NCI-H1436 (cell line): ENCODE measurements at regions not wholly inside any gene's neighbourhood (a gene's known extent, or its start where the extent isn't known, plus 50 kb on each side); places are given as distances from the start of the nearest gene placed in this dataset.

ENCODE experiments used
- DNase-seq: peaks from one replicate; lab custom pipeline; 2025; lab: John Stamatoyannopoulos, UW

DNA sequence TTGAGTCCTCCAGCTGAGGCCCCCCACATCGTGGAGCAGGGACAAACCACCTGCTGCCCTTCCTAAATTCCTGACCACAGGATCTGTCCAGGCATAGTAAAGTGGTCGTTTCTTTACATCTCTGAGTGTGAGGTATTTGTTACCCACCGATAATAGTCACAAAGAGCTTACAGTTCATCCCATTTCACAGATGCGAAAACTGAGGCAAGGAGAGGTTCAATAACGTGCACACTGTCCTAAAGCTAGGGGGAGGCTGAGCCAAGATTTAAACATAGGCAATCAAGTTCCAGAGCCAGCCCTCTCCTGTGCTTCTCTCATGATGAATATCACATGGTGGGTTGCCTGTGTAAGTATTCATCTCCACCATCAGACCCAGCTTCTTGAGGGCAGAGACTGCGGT lies 135.4 kb downstream of the CCT6B start:
- no peak for DNase-seq

DNA sequence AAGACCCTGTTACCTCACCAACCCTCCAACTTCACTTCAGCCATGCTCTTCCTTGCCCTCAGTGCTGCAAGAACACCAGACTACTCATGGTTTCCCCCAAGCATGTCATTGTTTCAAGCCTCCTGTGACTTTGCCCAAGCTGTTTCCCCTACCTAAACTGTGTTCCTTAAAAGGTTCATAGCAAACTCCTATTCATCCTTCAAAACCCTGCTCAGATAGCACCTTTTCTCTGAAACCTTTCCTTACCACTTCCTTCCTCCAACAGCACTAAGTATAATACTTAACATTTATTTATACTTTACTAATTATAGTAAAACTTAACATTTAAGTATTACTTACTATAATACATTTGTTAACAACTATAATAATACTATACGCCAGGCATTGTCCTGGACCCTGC lies 136.2 kb downstream of the CCT6B start:
- DNase-seq = no peak

DNA sequence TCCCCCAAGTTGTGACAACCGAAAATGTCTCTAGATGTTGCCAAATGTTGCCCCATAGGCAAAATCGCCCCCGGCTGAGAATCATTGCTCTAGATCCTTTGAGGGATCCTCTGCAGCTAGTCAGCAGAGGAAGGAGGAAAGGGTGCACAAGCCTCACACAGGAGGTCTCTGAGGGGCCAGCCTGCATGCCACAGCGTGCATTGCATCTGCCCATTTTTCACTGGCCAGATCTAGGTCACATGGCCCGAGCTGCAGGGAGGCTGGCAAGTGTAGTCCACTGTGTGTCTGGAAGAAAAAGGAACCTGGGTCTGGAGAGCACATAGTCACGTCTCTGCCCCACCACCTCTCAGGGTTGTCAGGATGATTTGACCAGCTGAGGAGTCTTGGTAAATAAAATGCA lies 138.2 kb downstream of the CCT6B start:
- DNase-seq = no peak

DNA sequence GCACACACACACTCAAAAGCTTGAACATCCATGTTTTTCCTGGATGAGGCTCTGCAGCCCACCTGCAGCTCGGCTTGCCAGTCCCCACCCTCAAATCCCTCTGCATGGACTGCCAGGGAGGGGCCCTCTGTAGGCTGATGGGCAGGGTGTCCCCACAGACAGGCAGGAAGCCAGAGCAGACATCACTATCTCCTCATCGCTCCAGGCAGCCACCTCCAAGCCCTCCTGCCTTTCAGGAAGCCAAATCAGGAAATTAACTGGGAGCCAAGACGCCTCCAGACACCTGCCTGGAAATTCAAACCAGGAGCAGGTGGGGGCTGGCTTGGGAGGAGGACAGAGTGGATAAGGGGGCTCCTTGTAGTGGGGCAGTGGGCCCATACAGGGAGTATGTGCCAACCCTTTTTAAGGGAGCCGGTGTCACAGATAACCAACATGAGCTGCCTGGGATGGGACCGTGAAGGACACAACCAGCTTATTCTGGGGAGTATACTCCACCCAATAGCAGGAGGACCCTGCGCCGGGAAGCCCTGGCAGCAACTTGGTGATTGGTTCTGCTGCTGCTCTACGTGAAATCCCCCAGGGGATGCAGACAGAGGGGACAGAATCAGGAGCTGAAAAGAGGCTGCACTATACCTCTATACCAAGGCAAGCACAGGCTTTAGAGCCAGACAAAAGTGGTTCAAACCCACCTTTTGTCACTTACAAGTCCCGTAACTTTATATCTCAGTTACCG lies 139.1 kb downstream of the CCT6B start:
- peak; percentile 46 for DNase-seq

DNA sequence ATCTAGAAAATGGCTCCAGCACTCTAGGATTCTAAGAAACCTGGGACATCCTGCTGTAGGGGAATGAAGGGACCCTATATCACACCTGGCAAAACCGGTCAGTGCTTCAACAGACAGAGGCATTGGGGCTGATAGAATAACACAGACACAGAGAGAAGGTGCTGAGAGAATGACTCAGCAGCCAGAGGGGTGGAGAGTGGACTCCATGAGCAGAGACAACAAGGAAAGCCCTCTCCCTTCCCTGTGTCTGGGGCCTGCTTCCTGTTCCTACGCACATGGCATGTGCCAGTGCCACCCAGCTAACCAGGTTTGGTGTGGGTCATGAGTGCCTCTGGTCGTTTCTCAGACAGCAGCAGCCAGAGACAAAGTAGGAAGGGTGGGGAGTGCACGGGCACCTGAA lies 140.3 kb downstream of the CCT6B start:
- no peak for DNase-seq

DNA sequence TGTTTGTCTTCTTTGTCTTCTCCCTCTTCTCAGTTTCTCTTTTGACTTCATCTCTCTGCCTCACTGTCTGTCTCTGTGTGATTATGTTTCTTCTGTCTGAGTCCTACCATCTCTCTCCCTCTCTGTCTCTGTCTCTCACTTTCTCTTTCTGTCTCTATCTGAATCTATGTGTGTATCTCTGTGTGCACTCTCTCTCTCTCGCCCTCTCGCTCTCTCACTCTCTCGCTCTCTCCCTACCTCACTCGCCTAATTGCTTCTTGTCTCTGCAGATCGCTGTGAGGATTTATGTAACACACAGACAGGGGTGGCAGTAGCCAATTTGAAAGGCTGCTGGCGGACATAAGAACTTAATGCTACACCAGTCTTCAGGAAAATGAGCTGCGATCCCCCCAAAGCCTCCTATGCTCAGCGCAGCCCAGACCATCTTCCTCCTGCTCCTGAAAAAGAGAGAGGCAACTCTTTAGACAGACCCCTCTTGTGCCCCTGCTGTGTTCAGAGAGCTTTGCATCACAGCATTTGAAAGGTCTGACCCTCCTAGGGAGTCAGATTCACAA lies 140.9 kb downstream of the CCT6B start:
- no peak for DNase-seq

DNA sequence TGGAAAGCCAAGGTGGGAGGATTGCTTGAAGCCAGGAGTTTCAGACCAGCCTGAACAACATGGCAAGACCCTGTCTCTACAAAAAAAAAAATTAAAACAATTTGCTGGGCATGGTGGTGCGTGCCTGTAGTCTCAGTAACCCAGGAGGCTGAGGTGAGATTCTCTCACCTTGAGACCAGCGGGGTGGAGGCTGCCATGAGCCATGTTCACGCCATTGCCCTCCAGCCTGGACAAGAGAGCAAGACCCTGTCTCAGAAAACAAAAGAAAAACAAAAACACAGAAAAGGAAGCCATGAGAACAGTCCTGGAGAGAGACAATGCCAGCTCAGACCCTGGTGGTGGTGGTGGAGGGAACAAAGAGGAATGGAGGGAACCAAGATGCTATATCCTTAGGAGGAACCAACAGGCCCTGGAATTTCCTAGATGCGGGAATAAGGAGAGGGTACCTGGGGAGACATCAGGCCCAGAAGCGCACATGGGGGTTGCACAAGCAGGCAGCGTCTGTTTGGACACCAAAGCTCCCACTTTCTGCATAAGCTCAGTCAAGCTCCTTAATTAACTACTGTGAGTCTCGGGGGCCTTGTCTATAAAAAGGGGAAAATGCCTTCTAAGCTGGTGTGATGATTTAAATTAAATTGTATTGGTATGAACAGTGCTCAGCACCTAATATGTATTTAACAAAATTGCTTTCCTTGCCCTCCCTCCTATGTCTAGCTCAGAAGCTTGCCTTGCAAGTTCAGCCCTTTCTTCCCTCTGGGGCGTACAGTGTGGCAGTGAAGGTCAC lies 143.8 kb downstream of the CCT6B start:
- DNase-seq = no peak

DNA sequence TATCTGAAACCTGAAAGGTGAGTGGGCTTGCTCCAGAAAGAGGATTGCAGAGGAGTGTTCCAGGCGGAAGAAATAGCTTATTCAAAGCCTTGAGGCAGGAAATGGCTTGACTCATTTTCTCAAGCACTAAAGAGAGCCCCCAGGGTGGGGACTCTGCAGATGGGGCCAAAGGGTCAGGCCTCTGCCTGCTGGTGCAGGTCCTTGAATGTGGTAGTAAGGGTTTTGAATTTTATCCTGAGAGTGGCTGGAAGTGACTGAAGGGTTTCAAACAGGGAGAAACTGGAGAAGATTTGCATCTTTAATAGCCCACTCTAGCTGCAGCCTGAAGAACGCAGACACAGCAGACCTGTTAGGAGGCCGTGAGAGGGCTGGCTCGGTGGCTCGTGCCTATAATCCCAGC lies 144.4 kb downstream of the CCT6B start:
- no peak for DNase-seq

DNA sequence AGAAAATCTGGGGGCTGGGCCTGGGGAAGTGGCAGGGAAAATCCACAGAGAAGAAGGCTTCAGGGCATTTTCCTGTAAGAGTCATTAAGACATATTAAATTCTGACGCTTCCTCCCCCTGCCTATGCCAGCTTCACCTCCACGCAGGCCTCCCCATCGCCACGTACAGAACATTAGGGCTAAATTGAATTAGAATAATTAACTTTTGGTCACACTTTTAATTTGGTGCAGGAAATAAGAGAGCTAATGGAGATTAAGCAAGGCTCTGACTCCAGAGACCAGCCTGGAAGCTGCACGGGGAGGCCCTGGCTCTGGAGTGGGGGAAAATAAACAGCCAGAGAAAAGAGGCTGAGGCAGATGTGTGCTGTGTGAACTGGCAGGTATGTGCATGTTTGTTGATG lies 148.0 kb downstream of the CCT6B start:
- DNase-seq = no peak

DNA sequence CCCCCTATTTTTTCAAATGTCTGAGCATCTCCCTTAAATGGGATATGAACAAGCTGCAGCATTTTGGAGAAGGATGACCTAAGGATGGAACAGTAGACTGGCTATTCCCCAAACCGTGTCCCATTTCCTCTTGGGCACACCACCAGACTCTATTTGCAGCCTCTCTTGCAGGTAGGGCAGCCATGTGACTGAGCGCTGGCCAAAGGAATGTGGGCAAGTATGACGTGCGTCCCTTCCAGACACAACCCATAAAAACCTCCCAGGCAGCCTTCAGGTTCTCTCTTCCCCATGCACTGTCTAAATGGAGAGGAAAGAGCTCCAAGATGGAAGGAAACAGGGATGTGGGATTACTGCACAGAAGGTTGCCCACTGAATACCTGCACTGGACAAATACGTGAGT lies 149.7 kb downstream of the CCT6B start:
- DNase-seq = no peak

DNA sequence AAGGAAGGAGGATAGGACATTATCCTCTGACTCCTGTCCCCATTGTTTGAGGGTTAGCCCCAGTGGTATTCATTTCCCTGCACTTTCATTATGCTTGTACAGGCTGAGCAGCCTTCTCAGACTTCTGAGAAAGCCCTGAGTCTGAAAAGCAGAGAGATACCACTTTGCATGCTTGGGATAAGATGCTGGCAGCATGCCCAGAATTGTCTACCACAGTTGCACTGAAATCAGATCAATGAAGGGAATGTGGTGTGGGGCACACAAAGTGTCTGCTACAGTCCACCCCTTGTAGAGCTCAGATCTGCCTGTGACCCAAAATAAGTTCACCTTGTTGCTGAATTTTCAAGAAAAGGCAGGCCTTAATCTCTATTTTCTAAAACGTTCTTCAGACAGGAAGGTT lies 160.6 kb downstream of the CCT6B start:
- DNase-seq = no peak

DNA sequence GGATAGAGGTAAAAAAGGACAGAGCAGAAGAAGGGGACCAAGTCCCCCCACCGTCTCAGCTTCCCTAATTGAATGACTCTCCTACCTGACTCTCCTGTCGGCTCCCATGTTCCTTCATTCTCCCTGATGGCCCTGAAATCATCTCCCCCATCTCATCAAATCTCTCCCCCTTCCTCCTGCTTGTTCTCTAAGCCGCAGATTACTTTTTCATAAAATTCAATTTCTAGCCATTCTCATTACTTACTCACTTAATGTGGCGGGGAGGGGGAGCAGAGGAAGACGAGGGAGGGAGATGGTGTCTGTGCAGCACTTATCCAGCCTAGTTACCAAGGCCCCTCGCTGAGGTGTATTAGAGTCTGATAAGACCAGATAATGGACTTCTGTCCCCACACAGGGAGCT lies 161.5 kb downstream of the CCT6B start:
- no peak for DNase-seq

DNA sequence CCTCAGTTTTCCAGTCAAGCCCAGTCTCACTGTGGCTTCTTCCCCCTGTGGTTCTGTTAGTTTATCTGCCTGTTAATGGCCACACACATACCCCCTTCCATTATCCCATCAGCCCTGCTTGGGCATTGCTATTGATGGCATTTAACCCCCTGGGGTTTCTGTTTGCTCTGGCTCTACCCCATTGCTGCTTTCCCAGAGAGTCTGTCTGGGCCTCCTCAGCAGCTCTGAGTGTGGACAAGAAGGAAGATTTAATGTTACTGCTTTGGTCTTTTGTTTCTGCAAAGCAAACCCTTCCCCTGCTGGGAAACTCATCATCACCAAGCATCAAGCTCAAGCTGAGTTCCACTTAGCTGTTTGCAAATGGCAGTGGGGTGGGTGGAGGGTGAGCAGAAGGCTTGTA lies 162.7 kb downstream of the CCT6B start:
- no peak for DNase-seq

DNA sequence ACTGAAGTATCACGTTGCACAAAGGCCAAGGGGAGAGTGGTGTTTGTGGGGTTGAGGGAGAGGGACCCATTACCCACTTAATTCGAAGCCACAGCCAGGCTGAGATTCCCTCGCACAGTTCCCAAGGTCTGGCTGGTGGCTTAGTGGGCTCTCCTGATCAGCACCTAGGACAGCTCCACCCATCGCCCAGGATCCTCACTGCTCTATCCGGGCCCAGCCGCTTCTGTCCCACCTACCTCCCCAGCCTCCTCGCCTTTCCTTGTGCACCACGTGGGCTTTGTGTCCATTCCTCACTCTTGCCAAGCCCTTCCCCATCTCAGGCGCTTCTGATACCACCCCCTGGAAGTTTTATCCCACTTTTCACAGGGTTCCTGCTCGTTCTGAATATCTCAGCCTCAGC lies 163.5 kb downstream of the CCT6B start:
- DNase-seq = no peak

DNA sequence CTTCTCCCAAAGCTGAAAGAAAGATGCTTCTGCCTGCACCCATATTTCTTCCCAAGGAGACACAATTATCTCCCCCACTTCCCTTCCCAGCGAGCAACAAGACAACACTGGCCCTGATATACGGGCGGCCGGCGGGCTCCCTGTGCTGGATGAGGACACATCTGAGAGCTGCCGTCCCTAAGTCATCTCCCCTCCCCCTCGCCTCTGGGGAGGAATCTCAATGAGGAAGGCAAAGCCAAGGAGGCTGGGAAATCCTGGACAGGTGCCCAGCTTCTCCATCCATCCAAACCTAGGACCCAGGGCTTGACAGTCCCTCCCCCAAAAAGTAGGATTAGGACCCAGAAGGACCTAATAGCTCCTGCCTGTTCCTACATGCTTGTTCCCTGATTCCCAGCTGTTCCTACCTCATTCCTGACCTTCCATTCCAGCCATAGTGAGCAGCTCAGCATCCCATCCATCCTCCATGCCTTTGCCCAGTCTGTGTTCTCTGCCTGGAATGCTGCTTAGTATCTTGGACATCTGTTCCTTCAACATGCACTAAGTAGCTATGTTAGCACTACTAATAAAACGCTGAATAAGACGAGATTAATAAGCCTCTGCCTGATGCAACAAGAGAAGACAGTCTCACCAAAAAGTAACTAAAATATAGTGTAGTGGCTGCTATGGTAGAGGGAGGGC lies 167.9 kb downstream of the CCT6B start:
- no peak for DNase-seq

DNA sequence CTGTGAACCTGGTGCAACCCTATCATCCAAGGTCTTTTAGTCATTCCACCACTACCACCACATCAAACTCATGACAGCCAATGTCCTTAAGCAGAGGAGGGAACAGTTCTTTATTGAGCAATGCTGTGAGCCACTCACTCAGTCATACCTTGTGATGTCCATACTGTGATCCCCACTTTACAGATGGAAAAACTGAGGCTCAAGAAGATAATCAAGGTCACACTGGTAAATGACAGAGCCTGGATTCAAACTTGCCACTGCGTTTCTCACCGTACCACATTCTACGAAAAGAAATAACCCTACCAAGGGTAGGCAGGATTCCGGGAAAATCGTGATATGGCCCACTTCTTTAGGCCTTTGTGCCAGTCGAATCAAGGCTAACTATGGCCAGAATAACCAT lies 172.6 kb downstream of the CCT6B start:
- no peak for DNase-seq

DNA sequence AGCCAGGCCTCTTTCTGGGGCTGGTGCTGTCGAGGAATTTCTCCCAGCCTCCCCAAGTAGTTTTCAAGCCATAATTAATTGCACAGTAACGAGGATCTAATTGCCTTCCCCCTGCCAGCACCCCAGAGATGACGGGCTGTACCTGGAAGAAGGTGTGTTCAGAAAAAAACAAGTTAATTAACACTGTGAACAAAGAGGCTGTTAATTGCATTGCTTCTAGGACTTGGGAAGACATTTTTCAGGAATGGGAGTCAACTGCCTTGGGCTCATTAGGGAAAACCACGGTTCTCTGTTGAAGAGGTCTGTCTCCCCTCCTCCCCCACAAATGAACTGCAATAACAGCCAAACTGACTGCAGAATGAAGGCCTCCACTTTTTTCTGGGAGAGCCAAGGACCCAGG lies 176.7 kb downstream of the CCT6B start:
- no peak for DNase-seq

DNA sequence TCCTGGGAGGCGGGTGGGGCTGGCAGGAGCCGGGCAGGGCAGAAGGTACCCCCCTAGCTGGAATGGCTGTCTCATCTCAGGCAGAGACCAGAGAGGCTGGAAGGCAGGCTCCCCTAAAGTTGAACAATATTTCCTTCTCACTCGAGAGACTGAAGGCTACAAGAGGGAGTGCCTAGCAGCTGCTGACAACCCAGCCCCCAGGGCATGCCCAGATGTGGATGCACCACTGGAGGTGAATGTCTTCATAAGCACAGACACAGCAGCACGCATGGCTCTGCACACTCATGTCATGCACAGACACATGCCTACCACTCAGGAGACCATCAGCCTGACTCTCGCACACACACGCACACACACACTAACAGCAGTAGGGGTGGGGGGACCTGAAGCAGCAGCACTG lies 179.0 kb downstream of the CCT6B start:
- no peak for DNase-seq

DNA sequence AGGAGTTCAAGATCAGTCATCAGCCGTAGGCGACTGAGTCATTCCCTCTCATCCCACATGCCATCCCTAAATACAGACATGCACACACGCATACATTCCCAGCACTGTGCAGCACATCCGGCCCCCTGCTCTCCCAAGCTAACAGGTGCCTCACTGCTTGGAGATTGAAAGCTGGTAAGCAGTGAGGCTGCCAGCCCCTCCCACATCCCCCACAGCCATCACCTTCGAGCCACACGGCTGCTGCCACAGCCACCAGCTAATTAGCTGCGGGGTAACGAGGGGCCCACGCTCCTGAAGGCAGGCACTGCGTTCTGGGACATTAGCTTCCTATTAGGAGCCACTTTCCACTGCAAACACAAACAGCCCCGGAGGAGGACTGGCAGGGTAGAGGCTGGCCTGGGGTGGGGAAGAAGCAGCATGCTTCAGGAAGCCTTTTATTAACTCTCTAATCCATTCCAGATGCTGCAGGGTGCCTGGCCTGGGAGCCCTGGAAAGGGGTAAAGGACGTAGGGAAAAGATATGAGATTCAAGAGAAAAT lies 179.6 kb downstream of the CCT6B start:
- no peak for DNase-seq

DNA sequence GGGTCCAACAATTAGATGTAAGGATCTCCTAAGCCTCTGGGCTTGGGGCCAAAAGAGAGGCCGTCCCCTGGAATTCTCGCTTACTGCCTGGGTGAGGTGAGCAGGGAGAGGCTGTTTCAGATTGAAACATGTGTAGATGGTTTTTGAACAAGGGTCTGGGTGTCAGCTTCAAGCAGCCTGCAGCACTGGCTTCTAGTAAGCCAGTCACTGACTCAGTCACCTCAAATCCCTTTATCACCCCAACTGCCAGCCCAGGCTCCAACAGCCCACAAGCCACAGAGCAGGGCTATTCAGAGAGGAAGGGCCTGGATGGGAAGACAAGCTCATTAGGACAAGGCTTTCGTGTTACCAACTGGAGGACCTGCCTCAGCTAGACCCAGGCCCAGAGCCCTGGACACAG lies 180.2 kb downstream of the CCT6B start:
- no peak for DNase-seq

DNA sequence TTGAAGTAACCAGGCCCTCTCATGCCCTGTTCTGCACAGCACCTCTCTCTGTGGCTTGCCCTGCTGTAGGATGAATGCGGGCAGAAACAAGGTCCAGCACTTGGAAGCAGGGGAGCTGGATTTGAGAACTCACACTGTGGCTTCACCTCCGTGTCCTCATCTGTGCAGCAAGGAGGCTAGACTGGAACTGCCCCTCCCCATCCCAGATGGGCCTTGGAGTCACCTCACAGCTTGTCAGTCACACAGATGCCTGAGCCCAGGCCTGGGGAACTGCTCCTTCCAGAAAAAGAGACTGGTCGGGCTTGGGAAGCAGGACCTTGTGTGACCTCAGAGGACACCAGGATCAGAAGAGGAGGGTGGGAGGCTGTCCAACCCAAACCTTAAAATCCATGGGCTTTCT lies 180.8 kb downstream of the CCT6B start:
- no peak for DNase-seq
